OCI-LY3 (cell line): ENCODE measurements at regions not wholly inside any gene's neighbourhood (a gene's known extent, or its start where the extent isn't known, plus 50 kb on each side); places are given as distances from the start of the nearest gene placed in this dataset.

ENCODE experiments used
- EZH2phosphoT487 ChIP-seq: fragments of 200-600 bp; shearing (Covaris generic); IDR thresholded peaks from 2 replicates; pipeline ENCODE4 v1.6.1; 2018; ENCODE audit warnings: antibody characterized with exemption, mixed run types, low read depth
- TF ChIP-seq, protein P1 (sequence below): fragments of 200-600, 300-600 bp; sonication (generic); IDR thresholded peaks from 2 replicates; pipeline ENCODE4 v1.5.1; 2014; ENCODE audit warnings: antibody characterized with exemption, low read length, low read depth

DNA sequence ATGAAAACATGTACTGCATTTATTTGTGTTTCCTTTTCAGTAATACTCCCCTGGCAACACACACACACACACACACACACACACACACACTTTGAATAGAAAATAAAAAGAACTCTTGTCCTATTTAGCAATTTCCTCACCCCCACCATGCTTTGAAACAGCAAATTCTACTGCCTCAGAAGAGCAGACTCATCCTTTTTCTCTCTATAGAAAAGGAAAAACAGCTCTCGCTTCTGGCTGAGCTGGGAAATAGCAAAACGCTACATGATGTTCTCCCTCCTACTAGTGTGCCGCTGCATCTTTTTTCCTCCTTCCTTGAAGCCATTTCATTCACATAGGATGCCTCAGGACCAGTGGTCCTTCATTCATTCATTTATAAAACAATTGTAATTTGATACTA lies 453.6 kb downstream of the CSNK1G3 start:
- TF ChIP-seq, protein P1, sequence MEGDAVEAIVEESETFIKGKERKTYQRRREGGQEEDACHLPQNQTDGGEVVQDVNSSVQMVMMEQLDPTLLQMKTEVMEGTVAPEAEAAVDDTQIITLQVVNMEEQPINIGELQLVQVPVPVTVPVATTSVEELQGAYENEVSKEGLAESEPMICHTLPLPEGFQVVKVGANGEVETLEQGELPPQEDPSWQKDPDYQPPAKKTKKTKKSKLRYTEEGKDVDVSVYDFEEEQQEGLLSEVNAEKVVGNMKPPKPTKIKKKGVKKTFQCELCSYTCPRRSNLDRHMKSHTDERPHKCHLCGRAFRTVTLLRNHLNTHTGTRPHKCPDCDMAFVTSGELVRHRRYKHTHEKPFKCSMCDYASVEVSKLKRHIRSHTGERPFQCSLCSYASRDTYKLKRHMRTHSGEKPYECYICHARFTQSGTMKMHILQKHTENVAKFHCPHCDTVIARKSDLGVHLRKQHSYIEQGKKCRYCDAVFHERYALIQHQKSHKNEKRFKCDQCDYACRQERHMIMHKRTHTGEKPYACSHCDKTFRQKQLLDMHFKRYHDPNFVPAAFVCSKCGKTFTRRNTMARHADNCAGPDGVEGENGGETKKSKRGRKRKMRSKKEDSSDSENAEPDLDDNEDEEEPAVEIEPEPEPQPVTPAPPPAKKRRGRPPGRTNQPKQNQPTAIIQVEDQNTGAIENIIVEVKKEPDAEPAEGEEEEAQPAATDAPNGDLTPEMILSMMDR, result no peak
- TF ChIP-seq EZH2phosphoT487, result no peak
